AML-193 (cell line): ENCODE measurements at regions not wholly inside any gene's neighbourhood (a gene's known extent, or its start where the extent isn't known, plus 50 kb on each side); places are given as distances from the start of the nearest gene placed in this dataset.

Source experiments
- DNase-seq, 2 experiments: peaks; one replicate each; lab custom pipeline; 2025; lab: John Stamatoyannopoulos, UW

- no peak for DNase-seq
Measured at GRCh38 chr12:39240587-39240986, 202.3 kb downstream of the KIF21A start.

GRCh38 chr12:39239490-39240486 lies 203.1 kb downstream of the KIF21A start:
- no peak for DNase-seq

- no peak for DNase-seq
Measured at GRCh38 chr12:39237004-39237403, 205.9 kb downstream of the KIF21A start.

- no peak for DNase-seq
Measured at GRCh38 chr12:39235990-39236767, 206.7 kb downstream of the KIF21A start.

GRCh38 chr12:39230086-39230485 lies 212.8 kb downstream of the KIF21A start:
- DNase-seq, result no peak

- no peak for DNase-seq
Measured at GRCh38 chr12:39227218-39227617, 215.7 kb downstream of the KIF21A start.

- no peak for DNase-seq
Measured at GRCh38 chr12:39224971-39225370, 217.9 kb downstream of the KIF21A start.

GRCh38 chr12:39205969-39206368 lies 237.0 kb downstream of the KIF21A start:
- no peak for DNase-seq

- DNase-seq, result no peak
Measured at GRCh38 chr12:39199351-39199750, 243.6 kb downstream of the KIF21A start.

- no peak for DNase-seq
Measured at GRCh38 chr12:39188689-39189088, 254.2 kb downstream of the KIF21A start.

GRCh38 chr12:39186744-39187143 lies 256.2 kb downstream of the KIF21A start:
- DNase-seq, result no peak

- no peak for DNase-seq
Measured at GRCh38 chr12:39178837-39179236, 264.1 kb downstream of the KIF21A start.

- DNase-seq, result no peak
Measured at GRCh38 chr12:39176356-39176755, 266.6 kb downstream of the KIF21A start.

- no peak for DNase-seq
Measured at GRCh38 chr12:39173726-39174125, 268.3 kb upstream of the CPNE8 start.

- DNase-seq, result no peak
Measured at GRCh38 chr12:39165338-39165737, 259.9 kb upstream of the CPNE8 start.

GRCh38 chr12:39161465-39162085 lies 256.2 kb upstream of the CPNE8 start:
- no peak for DNase-seq

GRCh38 chr12:39157696-39158342 lies 252.4 kb upstream of the CPNE8 start:
- DNase-seq, result no peak

GRCh38 chr12:39145175-39145999 lies 240.0 kb upstream of the CPNE8 start:
- DNase-seq, result no peak

GRCh38 chr12:39144613-39145061 lies 239.2 kb upstream of the CPNE8 start:
- DNase-seq, result no peak

- no peak for DNase-seq
Measured at GRCh38 chr12:39138268-39138667, 232.9 kb upstream of the CPNE8 start.

- DNase-seq, result no peak
Measured at GRCh38 chr12:39127401-39127800, 222.0 kb upstream of the CPNE8 start.
